GM13976 (cell line): ENCODE measurements at regions not wholly inside any gene's neighbourhood (a gene's known extent, or its start where the extent isn't known, plus 50 kb on each side); places are given as distances from the start of the nearest gene placed in this dataset.

ENCODE experiments used
- DNase-seq: peaks from one replicate; pipeline ENCODE4 v3.0.0; 2012; ENCODE audit warnings: low spot score
- CTCF ChIP-seq: IDR thresholded peaks from 2 replicates; pipeline ENCODE4 v1.5.1; 2012; ENCODE audit warnings: borderline replicate concordance, mild to moderate bottlenecking; ENCODE audit not compliant: insufficient read depth; ENCODE audit errors: extremely low read depth, missing control alignments, control extremely low read depth
- in situ Hi-C: fragments of 300-500 bp; cut with MboI; formaldehyde crosslinking; loops from one replicate; pipeline ENCODE4 v1.12.0; 2022; ENCODE audit warnings: low sequenced_read_pairs, mixed read lengths, inconsistent platforms; ENCODE audit not compliant: unreplicated experiment

- in situ Hi-C loops, result no loop called here
- no peak for TF ChIP-seq CTCF
- no peak for DNase-seq
Observed at GRCh38 chr3:148528024-148528423, 169.7 kb upstream of the AGTR1 start.

- DNase-seq, result no peak
- TF ChIP-seq CTCF, result no peak
- in situ Hi-C loops, result no loop called here
Observed at GRCh38 chr3:148531836-148532235, 165.9 kb upstream of the AGTR1 start.

GRCh38 chr3:148532326-148532725 is 165.4 kb upstream of the AGTR1 start:
- DNase-seq, result no peak

GRCh38 chr3:148532774-148533173 is 164.9 kb upstream of the AGTR1 start:
- no peak for DNase-seq
- in situ Hi-C loops, result no loop called here
- no peak for TF ChIP-seq CTCF

More at GRCh38 chr3:148532326-148532725, 165.4 kb upstream of the AGTR1 start:
- in situ Hi-C loops, result no loop called here
- no peak for TF ChIP-seq CTCF

- no peak for DNase-seq
- no peak for TF ChIP-seq CTCF
Observed at GRCh38 chr3:148534089-148534988, 163.4 kb upstream of the AGTR1 start.

GRCh38 chr3:148535001-148535400 is 162.7 kb upstream of the AGTR1 start:
- TF ChIP-seq CTCF, result no peak
- in situ Hi-C loops, result no loop called here
- no peak for DNase-seq

More at GRCh38 chr3:148534089-148534988, 163.4 kb upstream of the AGTR1 start:
- in situ Hi-C loops, result no loop called here
